ENCODE measurements at regions not wholly inside any gene's neighbourhood (a gene's known extent, or its start where the extent isn't known, plus 50 kb on each side); places are given as distances from the start of the nearest gene placed in this dataset.

DNA sequence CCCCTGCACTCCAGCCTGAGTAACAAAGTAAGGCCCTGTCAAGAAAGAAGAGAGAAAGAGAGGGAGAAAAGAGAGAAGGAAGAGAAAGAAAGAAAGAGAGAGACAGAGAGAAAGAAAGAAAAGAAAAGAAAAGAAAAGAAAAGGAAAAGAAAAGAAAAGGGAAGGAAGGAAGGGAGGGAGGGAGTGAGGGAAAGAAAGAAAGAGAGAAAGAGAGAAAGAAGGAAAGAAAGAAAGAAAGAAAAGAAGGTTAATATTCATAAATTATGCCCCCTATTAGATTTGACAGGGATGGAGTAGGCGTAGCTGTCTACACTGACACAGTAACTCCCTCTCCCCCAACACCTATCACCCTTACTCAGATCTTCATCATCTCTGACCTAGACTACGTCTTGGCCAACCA, 202.3 kb downstream of the SP3 start:
- DNase-seq (no peak), ATAC-seq (no peak)
- ChIA-PET CTCF (no interaction called here), POLR2A (no interaction called here)
- no peaks in the 10 kb centered on the region for H3K9me3 Mint-ChIP-seq (ENCODE audit: insufficient read depth)
- peaks cover 1% of the 10 kb centered on the region for H3K4me1 Mint-ChIP-seq (ENCODE audit: low read depth)
- no peaks in the 10 kb centered on the region for H3K36me3 Mint-ChIP-seq (ENCODE audit: low read depth)
- H3K4me3 Mint-ChIP-seq: no peak overlapping the region
- H3K27ac Mint-ChIP-seq: no peak overlapping the region
- peaks cover 13% of the 10 kb centered on the region for H3K27me3 Mint-ChIP-seq (ENCODE audit: low read depth)

DNA sequence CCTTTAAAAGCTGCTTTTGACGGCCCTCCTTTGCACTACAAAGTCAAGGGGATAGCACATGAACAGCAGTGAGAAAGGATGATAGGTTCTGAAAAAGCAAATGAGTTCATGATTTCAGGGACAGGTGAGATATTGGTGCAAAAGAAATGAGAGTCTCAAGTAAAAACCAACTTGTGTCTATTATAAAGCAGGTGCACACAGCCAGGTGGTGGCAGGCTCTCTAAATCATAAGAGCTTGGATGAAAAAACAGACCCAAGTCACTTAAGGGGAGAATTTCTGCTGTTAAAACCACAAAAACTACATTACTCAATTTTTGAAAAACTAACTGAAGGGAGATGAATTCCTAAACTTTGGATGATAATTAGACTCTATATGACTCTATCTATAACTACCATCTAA, 201.5 kb downstream of the SP3 start:
- H3K4me3 Mint-ChIP-seq: no peak overlapping the region
- H3K4me1 Mint-ChIP-seq (ENCODE audit: low read depth): peaks cover 1% of the 10 kb centered on the region
- DNase-seq (no peak), ATAC-seq (no peak)
- CTCF ChIA-PET: interaction anchor here (1.1 to 1.5 kb wide), 2 partner anchors 18 to 581 kb away, joined by 3 read pairs; no protein-coding TSS in a partner anchor
- peaks cover 13% of the 10 kb centered on the region for H3K27me3 Mint-ChIP-seq (ENCODE audit: low read depth)
- no peak overlapping the region for H3K27ac Mint-ChIP-seq
- POLR2A ChIA-PET: no interaction called here
- no peaks in the 10 kb centered on the region for H3K36me3 Mint-ChIP-seq (ENCODE audit: low read depth)
- no peaks in the 10 kb centered on the region for H3K9me3 Mint-ChIP-seq (ENCODE audit: insufficient read depth)

DNA sequence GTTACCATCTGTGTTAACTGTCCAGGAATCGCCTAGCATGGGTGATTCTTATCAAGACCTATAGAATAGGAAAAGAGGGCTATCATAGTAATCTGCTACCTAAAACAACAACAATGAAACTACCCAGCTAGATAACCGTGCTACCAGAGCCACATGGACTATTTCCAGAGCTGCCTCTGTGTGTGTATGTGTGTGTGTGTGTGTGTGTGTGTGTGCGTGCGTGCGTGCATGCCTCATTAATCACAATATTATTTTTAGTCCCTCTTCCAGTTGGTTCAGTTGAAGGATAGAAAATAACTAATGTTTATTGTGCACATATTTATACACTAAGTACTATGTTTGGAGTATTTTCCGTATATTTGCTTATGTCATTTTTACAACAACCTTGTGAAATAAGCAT, 201.1 kb downstream of the SP3 start:
- Mint-ChIP-seq H3K4me3 (no peak overlapping the region), H3K9me3 (ENCODE audit: insufficient read depth) (no peaks in the 10 kb centered on the region)
- CTCF ChIA-PET: interaction anchor here (1.1 to 1.5 kb wide), 2 partner anchors 17 to 580 kb away, joined by 3 read pairs; no protein-coding TSS in a partner anchor

DNA sequence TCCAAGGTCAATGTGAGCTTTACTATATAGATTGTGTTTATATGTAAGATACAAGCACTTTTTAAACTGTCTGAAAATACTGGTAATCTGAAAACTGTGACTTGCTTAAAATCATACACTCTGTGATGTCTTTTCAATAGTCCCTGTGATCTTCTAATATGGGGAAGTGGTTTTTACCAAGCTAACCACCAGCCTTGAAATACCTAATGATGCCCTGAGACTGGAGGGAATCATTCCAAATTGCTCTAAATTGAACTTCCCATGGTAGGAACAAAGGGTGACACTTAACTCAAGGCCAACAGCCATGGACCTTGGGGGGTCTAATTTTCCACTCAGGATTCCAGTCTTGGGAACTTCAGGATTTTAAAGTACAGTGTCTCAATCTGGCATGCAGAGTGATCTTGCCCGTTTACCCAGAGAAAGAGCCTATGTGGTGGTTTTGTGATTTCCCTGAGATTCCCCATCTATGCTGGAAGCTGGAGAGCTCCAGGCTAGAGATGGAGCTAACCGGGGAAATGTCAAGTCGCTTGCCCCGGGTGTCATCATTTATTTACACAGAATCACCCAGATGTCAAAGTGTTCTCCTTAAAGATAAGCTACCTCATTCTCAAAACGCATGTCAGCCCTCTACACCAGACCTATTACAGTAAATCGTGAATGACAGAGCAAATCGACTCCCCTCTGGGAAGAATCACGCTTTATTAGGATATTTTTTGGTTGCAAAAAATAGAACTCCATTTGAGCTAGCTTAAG, 198.5 kb downstream of the SP3 start:
- Mint-ChIP-seq H3K4me3 (no peak overlapping the region), H3K36me3 (ENCODE audit: low read depth) (no peaks in the 10 kb centered on the region), H3K4me1 (ENCODE audit: low read depth) (peaks cover 4% of the 10 kb centered on the region), H3K27me3 (ENCODE audit: low read depth) (peaks cover 10% of the 10 kb centered on the region), H3K9me3 (ENCODE audit: insufficient read depth) (no peaks in the 10 kb centered on the region), H3K27ac (no peak overlapping the region)
- CTCF ChIA-PET: interaction anchor here (0.6 kb wide), 1 partner anchor 790 kb away, joined by 5 read pairs; no protein-coding TSS in a partner anchor
- ATAC-seq (no peak), DNase-seq (no peak)
- POLR2A ChIA-PET: no interaction called here

More for the DNA sequence above, 201.1 kb downstream of the SP3 start:
- Mint-ChIP-seq H3K27ac (no peak overlapping the region), H3K36me3 (ENCODE audit: low read depth) (no peaks in the 10 kb centered on the region), H3K27me3 (ENCODE audit: low read depth) (peaks cover 13% of the 10 kb centered on the region), H3K4me1 (ENCODE audit: low read depth) (peaks cover 1% of the 10 kb centered on the region)
- POLR2A ChIA-PET: no interaction called here
- ATAC-seq (no peak), DNase-seq (no peak)

DNA sequence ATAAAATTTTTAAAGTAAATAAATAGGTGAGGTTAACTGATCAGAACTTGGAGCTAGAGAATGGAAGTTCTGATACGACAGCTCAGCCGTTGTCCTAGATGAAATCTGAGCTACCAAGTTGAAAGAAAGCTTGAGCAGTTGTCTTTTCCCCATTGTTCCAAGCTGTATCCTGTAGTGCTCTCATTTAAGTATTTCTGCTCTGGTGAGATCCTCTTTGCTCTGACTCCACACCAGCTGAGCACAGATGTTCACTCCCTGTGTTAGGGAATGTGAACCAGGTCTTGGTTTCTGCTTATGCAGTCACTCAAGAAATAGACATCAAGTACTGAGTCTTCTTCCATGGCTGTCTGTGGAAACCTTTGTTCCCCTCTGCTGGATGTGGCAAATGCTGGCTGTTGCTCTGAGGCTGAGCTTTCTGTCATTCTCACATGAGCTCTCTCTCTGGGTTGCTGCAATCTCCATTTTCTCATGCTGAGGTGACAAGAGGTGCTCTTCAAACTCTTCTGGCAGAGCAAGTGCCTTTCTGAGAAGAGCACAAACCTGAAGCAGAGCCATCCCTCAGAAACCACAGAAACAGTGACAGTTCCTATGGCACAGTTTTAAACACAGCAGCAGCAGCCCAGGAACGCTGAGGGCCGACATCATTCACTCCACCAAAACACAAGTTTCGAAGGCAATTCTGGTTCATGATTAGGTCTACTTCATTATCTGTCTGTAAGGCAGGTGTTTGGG, 194.1 kb downstream of the SP3 start:
- POLR2A ChIA-PET: no interaction called here
- Mint-ChIP-seq H3K4me1 (ENCODE audit: low read depth) (peaks cover 4% of the 10 kb centered on the region), H3K27me3 (ENCODE audit: low read depth) (peaks cover 12% of the 10 kb centered on the region), H3K9me3 (ENCODE audit: insufficient read depth) (no peaks in the 10 kb centered on the region), H3K27ac (no peak overlapping the region), H3K4me3 (no peak overlapping the region), H3K36me3 (ENCODE audit: low read depth) (no peaks in the 10 kb centered on the region)
- no peak for ATAC-seq
- CTCF ChIA-PET: no interaction called here
- no peak for DNase-seq

DNA sequence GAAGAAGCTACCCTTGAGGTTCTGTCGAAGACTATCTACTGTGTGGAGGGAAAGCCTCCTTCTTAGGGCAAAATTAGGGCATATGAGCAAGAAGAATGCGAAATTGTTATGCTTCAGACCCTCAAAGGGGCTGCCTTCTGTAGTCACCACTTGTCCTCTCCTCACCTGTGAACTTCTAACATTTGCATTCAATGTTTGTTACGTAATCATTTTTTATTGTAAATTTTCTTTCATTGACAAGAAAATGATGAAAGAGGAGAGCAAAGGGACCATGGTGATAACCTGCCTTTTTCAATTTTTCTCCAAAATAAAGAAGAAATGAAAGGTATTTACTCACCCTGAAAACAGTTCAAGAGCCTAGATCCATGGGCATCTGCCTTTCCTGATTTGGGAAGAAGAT, 193.0 kb downstream of the SP3 start:
- Mint-ChIP-seq H3K36me3 (ENCODE audit: low read depth) (no peaks in the 10 kb centered on the region), H3K9me3 (ENCODE audit: insufficient read depth) (no peaks in the 10 kb centered on the region), H3K27me3 (ENCODE audit: low read depth) (peaks cover 7% of the 10 kb centered on the region), H3K4me1 (ENCODE audit: low read depth) (peaks cover 2% of the 10 kb centered on the region), H3K27ac (no peak overlapping the region), H3K4me3 (no peak overlapping the region)
- ChIA-PET POLR2A (no interaction called here), CTCF (no interaction called here)
- ATAC-seq (no peak), DNase-seq (no peak)

DNA sequence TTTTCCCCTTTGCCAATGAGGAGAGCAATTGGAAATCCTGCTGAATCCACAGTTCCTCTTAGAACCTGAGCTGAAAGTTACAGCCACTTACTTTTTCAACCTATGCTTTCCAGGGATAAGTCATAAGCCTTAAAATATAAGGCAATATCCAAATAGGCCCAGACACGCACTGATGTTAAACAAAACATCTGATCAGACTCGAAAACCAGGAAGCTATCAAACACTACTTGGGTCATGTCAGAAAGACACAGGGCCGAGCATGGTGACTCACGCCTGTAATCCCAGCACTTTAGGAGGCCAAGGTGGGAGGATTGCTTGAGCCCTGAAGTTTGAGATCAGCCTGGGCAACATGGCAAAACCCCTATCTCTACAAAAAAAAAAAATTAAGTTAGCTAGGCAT, 192.1 kb downstream of the SP3 start:
- Mint-ChIP-seq H3K27ac (no peak overlapping the region), H3K27me3 (ENCODE audit: low read depth) (peaks cover 7% of the 10 kb centered on the region), H3K4me3 (no peak overlapping the region), H3K9me3 (ENCODE audit: insufficient read depth) (no peaks in the 10 kb centered on the region), H3K36me3 (ENCODE audit: low read depth) (no peaks in the 10 kb centered on the region), H3K4me1 (ENCODE audit: low read depth) (peaks cover 2% of the 10 kb centered on the region)
- ChIA-PET CTCF (interaction anchor here (0.6 kb wide), 1 partner anchor 57 kb away, joined by 4 read pairs; no protein-coding TSS in a partner anchor), POLR2A (no interaction called here)
- ATAC-seq (no peak), DNase-seq (no peak)

DNA sequence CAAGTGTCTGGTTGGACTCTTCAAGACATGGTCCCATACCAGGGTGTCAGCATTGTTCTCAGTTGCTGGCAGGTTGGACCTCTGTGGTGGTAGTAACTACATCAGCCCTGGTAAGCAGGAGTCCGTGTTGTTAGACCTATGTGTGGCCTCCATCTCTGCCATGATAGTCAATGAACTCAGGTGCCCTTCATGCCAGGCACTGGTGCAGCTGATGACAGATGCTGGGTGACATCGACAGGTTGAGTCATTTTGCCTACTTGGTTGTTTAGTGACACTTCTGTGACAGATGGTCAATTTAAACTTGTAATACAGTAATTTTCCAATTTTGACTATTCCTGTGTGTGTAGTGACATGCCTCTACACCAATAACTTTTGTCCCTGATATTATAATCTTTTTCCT, 189.7 kb downstream of the SP3 start:
- Mint-ChIP-seq H3K36me3 (ENCODE audit: low read depth) (no peaks in the 10 kb centered on the region), H3K4me1 (ENCODE audit: low read depth) (peaks cover 2% of the 10 kb centered on the region), H3K9me3 (ENCODE audit: insufficient read depth) (no peaks in the 10 kb centered on the region), H3K27ac (no peak overlapping the region), H3K27me3 (ENCODE audit: low read depth) (peaks cover 10% of the 10 kb centered on the region), H3K4me3 (no peak overlapping the region)
- no peak for DNase-seq
- CTCF ChIA-PET: no interaction called here
- no peak for ATAC-seq
- POLR2A ChIA-PET: no interaction called here

DNA sequence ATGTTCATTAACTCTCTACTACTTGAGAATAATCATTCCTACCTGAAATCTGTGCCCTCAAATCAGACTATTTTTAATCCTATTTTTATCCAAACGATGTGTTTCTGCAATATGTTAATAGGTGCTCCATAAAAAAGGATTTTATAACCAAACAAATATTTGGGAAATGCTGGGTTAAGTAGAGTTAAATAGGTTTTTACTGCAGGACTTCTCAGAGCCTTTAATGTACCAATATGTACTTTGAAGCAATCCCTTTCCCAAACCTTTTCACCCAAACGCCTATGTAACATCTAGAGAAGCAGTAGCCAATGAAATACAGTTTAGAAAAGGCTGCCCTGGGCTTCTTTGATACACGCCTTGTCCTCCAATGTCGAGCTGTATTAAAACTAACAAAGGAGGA, 182.5 kb downstream of the SP3 start:
- Mint-ChIP-seq H3K27ac (no peak overlapping the region), H3K4me1 (ENCODE audit: low read depth) (no peaks in the 10 kb centered on the region), H3K9me3 (ENCODE audit: insufficient read depth) (no peaks in the 10 kb centered on the region), H3K27me3 (ENCODE audit: low read depth) (peaks cover 24% of the 10 kb centered on the region), H3K4me3 (no peak overlapping the region), H3K36me3 (ENCODE audit: low read depth) (no peaks in the 10 kb centered on the region)
- ChIA-PET CTCF (no interaction called here), POLR2A (no interaction called here)
- DNase-seq: no peak
- no peak for ATAC-seq

DNA sequence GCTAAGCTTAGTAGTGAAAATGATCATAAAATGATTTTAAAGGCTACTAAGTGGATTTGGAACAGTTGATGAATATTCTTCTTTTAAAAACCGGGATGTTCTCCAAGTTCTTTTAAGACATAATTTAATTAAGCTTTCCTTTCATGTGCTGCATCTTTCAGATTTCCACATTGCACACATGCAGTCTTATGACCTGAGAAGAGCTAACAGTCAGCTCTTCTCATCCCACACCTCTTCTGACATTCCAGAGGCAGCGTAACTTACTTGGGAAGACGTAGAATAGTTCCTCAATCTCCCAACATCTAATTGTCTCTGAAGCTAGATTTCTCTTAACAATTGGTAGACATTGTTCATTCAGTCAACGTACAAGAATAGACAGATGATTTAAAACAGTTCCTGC, 181.8 kb downstream of the SP3 start:
- POLR2A ChIA-PET: no interaction called here
- DNase-seq (no peak), ATAC-seq (no peak)
- Mint-ChIP-seq H3K4me3 (no peak overlapping the region), H3K36me3 (ENCODE audit: low read depth) (no peaks in the 10 kb centered on the region), H3K4me1 (ENCODE audit: low read depth) (no peaks in the 10 kb centered on the region), H3K9me3 (ENCODE audit: insufficient read depth) (no peaks in the 10 kb centered on the region), H3K27me3 (ENCODE audit: low read depth) (peaks cover 27% of the 10 kb centered on the region), H3K27ac (no peak overlapping the region)
- CTCF ChIA-PET: no interaction called here

DNA sequence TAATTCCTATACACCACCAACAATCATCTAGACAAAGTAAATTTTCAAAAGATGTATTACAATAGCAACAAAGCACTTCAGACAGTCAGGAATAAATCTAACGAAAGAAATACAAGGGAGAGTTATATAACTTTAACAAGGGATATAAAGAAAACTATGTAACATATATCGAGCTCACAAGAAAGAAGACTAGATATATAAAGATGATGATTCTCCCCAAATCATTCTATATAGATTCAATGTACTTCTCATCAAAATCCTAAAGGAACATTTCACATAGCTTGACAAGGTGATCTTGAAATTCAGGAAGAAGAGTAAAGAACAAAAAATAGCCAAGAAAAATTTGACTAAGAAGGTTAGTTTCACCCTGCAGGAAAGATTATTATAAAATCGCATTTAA, 179.4 kb downstream of the SP3 start:
- Mint-ChIP-seq H3K9me3 (ENCODE audit: insufficient read depth) (no peaks in the 10 kb centered on the region), H3K4me1 (ENCODE audit: low read depth) (no peaks in the 10 kb centered on the region)

DNA sequence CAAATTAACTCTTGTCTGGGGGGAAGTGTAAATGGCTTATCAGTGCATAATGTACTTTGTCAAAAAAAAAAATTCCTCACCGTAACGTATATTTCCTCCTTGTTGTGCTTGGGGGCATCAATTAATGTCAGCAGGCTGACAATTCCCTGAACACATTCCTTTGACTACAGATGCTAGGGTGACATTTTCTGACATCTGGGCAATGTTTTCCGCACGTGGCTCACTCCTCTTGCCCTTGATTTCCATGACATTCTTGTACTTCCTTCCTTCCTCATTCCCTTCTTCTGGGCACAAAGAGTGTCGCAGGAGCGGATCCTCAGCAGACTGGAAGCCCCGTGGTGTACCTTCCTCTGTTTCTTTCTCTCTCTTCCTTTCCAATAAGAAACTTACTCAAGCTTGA, 173.7 kb downstream of the SP3 start:
- Mint-ChIP-seq H3K9me3 (ENCODE audit: insufficient read depth) (no peaks in the 10 kb centered on the region), H3K27me3 (ENCODE audit: low read depth) (peaks cover 27% of the 10 kb centered on the region), H3K36me3 (ENCODE audit: low read depth) (no peaks in the 10 kb centered on the region), H3K4me1 (ENCODE audit: low read depth) (no peaks in the 10 kb centered on the region), H3K4me3 (no peak overlapping the region), H3K27ac (no peak overlapping the region)
- no peak for ATAC-seq
- DNase-seq: no peak
- CTCF ChIA-PET: no interaction called here
- POLR2A ChIA-PET: no interaction called here

More for the DNA sequence above, 179.4 kb downstream of the SP3 start:
- Mint-ChIP-seq H3K36me3 (ENCODE audit: low read depth) (no peaks in the 10 kb centered on the region), H3K4me3 (no peak overlapping the region), H3K27ac (no peak overlapping the region), H3K27me3 (ENCODE audit: low read depth) (peaks cover 24% of the 10 kb centered on the region)
- ChIA-PET POLR2A (no interaction called here), CTCF (no interaction called here)
- no peak for ATAC-seq
- no peak for DNase-seq
